Sigmoid colon (tissue), 6 donors: ENCODE measurements at regions not wholly inside any gene's neighbourhood (a gene's known extent, or its start where the extent isn't known, plus 50 kb on each side); places are given as distances from the start of the nearest gene placed in this dataset.

Source experiments
- DNase-seq: peaks from one replicate; pipeline ENCODE4 v3.0.0-alpha.2; 2019
- H3K27ac ChIP-seq, 4 donors: fragments of 200-600 bp; sonication (generic); one replicate each; pipeline ENCODE4 v1.5.1; 2016 to 2019; ENCODE audit warnings: mild to moderate bottlenecking in 1 of 4
- H3K27me3 ChIP-seq, 3 donors: fragments of 200-600 bp; sonication (generic); one replicate each; pipeline ENCODE4 v1.5.1; 2019; ENCODE audit warnings: mild to moderate bottlenecking in 1 of 3
- H3K36me3 ChIP-seq, 4 donors: fragments of 200-600 bp; sonication (generic); one replicate each; pipeline ENCODE4 v1.5.1; 2016 to 2019
- H3K4me1 ChIP-seq, 4 donors: fragments of 200-600 bp; sonication (generic); one replicate each; pipeline ENCODE4 v1.5.1; 2017 to 2019
- H3K4me3 ChIP-seq, 4 donors: fragments of 200-600 bp; sonication (generic); one replicate each; pipeline ENCODE4 v1.5.1; 2017 to 2019; ENCODE audit warnings: mild to moderate bottlenecking in 2 of 4, moderate library complexity in 1 of 4
- H3K9me3 ChIP-seq, 4 donors: fragments of 200-600 bp in 3 of 4; sonication (generic) in 3 of 4; one replicate each; pipeline versions ENCODE4 v1.5.1 to v1.6.1; 2013 to 2019
- EP300 ChIP-seq, 4 donors: sonication (generic); formaldehyde crosslinking; IDR thresholded peaks; one replicate each; pipeline ENCODE4 v1.6.1; 2017; ENCODE audit warnings: antibody characterized with exemption in 4 of 4
- POLR2A ChIP-seq, 2 donors: fragments of 450-650 bp; IDR thresholded peaks; one replicate each; pipeline ENCODE4 v1.6.1; 2016; ENCODE audit warnings: antibody characterized with exemption in 2 of 2, mild to moderate bottlenecking in 2 of 2, moderate library complexity in 2 of 2
- POLR2AphosphoS5 ChIP-seq, 4 donors: sonication (generic); formaldehyde crosslinking; IDR thresholded peaks; one replicate each; pipeline ENCODE4 v1.6.1; 2017; ENCODE audit warnings: antibody characterized with exemption in 4 of 4
- whole genome bisulfite sequencing, 2 donors: extraction: QIAGEN DNeasy Blood & Tissue Kit; methylation state at CpG; one replicate each; pipeline ENCODE4 v1.1.7; 2013; 5-methylcytosine and 5-hydroxymethylcytosine counted together
- intact Hi-C: fragments of 100-400 bp; cut with DNase I; formaldehyde crosslinking; loops from one replicate; pipeline ENCODE4 v1.15.1; 2023
- TF ChIP-seq, protein P1 (sequence below), 4 experiments: fragments of 450-650 bp in 3 of 4; fragments of 200-600 bp in 1 of 4; IDR thresholded peaks; one replicate each; pipeline ENCODE4 v1.5.1; 2016 to 2019; ENCODE audit warnings: antibody characterized with exemption in 4 of 4, mild to moderate bottlenecking in 3 of 4, moderate library complexity in 2 of 4
- donor health status: healthy with polysubstance abuse.
- donor health status: healthy.

DNA sequence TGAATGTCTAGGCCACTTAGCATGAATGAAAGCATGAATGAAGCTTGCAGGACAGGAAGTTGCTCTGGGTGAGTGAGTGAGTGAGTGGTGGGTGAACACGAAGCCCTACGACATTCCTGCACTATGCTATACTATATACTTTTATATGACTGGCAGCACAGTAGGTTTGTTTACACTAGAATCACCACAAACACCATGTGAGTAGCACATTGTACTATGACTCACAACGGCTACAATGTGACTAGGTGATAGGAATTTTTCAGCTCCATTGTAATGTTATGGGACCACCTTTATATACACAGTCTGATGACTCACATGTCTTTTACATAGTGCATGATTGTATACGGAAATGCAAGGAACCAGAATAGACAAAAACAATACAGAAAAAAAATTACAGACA is 1480.2 kb downstream of the AACS start:
- DNase-seq, result no peak
- Histone ChIP-seq H3K4me1 (no peaks in the 10 kb centered on the region), H3K36me3 (no peaks in the 10 kb centered on the region), H3K4me3 (no peak overlapping the region), H3K27me3 (no peaks in the 10 kb centered on the region), H3K27ac (no peak overlapping the region), H3K9me3 (peaks cover 0 to 1% (median 0%) of the 10 kb centered on the region in 4 donors)
- WGBS, 2 donors, result 51 to 56% methylated on average over 4 of the region's 4 CpGs
- intact Hi-C loops, result no loop called here
- TF ChIP-seq POLR2A (IDR thresholded peaks at IDR 0.05) (no peak), EP300 (IDR thresholded peaks at IDR 0.05) (no peak), POLR2AphosphoS5 (IDR thresholded peaks at IDR 0.05) (no peak)
- TF ChIP-seq, protein P1, sequence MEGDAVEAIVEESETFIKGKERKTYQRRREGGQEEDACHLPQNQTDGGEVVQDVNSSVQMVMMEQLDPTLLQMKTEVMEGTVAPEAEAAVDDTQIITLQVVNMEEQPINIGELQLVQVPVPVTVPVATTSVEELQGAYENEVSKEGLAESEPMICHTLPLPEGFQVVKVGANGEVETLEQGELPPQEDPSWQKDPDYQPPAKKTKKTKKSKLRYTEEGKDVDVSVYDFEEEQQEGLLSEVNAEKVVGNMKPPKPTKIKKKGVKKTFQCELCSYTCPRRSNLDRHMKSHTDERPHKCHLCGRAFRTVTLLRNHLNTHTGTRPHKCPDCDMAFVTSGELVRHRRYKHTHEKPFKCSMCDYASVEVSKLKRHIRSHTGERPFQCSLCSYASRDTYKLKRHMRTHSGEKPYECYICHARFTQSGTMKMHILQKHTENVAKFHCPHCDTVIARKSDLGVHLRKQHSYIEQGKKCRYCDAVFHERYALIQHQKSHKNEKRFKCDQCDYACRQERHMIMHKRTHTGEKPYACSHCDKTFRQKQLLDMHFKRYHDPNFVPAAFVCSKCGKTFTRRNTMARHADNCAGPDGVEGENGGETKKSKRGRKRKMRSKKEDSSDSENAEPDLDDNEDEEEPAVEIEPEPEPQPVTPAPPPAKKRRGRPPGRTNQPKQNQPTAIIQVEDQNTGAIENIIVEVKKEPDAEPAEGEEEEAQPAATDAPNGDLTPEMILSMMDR (IDR thresholded peaks at IDR 0.05), result no peak

DNA sequence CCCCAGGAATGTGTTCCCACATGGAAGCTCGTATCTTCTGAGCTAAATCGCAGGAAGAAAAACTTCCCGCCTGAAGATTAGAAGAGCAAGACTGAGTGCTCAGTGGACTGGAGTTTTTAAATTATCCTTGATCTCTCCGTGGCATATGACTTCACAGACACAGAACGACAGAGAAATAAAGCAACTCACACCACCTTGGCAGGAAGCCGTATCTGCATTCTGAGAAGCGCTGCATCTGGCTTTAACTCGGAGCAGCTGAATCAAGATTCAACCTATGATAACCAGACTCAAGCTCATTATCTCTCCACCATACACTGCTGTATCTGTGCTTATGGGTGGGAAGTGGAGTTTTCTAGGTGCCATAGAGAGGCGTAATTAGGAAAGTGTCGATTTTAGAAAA is 1482.7 kb downstream of the AACS start:
- no peaks in the 10 kb centered on the region for H3K27me3 ChIP-seq
- WGBS, 2 donors, result 61 to 80% methylated on average over 10 of the region's 10 CpGs
- no peaks in the 10 kb centered on the region for H3K4me1 ChIP-seq
- TF ChIP-seq POLR2AphosphoS5 (IDR thresholded peaks at IDR 0.05) (no peak), EP300 (IDR thresholded peaks at IDR 0.05) (no peak), POLR2A (IDR thresholded peaks at IDR 0.05) (no peak)
- TF ChIP-seq, protein P1 (IDR thresholded peaks at IDR 0.05), result no peak
- no peaks in the 10 kb centered on the region for H3K36me3 ChIP-seq
- intact Hi-C loops, result no loop called here
- no peak for DNase-seq
- H3K27ac ChIP-seq, result no peak overlapping the region
- no peak overlapping the region for H3K4me3 ChIP-seq
- H3K9me3 ChIP-seq, result peaks cover 0 to 7% (median 0%) of the 10 kb centered on the region in 4 donors

DNA sequence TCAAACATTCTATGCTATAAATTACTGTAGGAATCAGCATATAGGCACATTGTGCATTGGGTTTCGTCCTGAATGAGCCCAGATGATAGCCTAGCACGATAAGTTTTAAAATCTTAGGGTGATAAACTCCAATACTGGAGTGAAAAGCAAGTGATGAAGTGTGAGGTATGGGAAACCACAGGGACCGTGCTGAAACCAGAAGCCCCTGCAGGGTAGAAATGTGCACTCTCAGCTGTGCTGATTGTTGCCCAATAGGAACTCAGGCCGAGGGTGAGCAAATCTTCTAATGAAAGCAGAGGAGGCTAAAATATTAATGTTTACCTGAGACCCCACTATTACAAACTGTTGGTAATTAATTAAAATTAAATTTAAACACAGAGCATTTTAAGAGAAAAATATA is 1486.6 kb downstream of the AACS start:
- Histone ChIP-seq H3K9me3 (peaks cover 0 to 7% (median 0%) of the 10 kb centered on the region in 4 donors), H3K36me3 (no peaks in the 10 kb centered on the region), H3K4me1 (no peaks in the 10 kb centered on the region), H3K27ac (no peak overlapping the region), H3K4me3 (no peak overlapping the region), H3K27me3 (no peaks in the 10 kb centered on the region)
- intact Hi-C loops, result no loop called here
- 52 to 58% methylated on average over 4 of the region's 4 CpGs for WGBS, 2 donors
- DNase-seq, result no peak
- TF ChIP-seq EP300 (IDR thresholded peaks at IDR 0.05) (no peak), POLR2A (IDR thresholded peaks at IDR 0.05) (no peak), POLR2AphosphoS5 (IDR thresholded peaks at IDR 0.05) (no peak)
- TF ChIP-seq, protein P1 (IDR thresholded peaks at IDR 0.05), result no peak

DNA sequence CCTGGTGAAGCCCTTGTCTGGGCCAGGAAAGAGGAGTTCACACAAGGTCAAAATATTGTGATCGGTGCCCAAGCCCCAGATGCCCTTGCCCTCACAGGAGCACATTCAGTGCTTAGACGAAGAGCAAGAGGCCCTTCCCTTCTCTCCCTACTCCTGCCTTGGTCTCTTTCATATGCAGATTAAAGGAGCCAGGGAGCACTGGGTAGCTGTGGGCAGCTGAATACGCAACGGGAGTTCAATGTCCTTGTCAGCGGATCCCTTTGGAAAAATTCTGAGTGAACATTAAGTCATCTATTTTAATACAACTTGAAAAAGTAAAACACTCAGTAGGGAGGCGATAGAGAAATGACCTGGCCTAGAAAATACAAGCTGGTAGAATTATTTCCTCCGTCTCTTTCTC is 1489.4 kb downstream of the AACS start:
- TF ChIP-seq, protein P1 (IDR thresholded peaks at IDR 0.05), result no peak
- TF ChIP-seq EP300 (IDR thresholded peaks at IDR 0.05) (no peak), POLR2AphosphoS5 (IDR thresholded peaks at IDR 0.05) (no peak)
- Histone ChIP-seq H3K36me3 (no peaks in the 10 kb centered on the region), H3K27ac (no peak overlapping the region), H3K27me3 (no peaks in the 10 kb centered on the region), H3K4me1 (no peaks in the 10 kb centered on the region), H3K4me3 (no peak overlapping the region), H3K9me3 (peaks cover 0 to 7% (median 0%) of the 10 kb centered on the region in 4 donors)
- 80 to 85% methylated on average over 7 of the region's 7 CpGs for WGBS, 2 donors
- no peak for DNase-seq
- intact Hi-C loops, result no loop called here

DNA sequence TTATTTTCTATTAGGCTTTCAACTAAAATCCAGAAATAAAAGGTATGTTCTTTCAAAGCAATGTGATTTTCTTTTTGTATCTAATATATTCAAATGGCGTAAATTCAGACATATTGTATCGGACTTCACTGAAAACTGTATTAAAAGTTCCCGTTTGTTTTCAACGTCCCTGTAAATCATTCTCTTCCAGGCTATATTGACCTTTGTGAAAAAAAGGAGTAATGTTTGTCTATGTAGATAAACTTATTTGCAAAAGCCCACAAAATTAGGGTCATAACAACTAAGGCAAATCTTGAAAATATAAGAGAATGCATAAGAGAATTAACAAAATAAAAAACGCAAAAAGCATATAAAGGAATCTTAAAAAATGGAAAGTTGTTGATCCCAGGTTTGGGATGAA is 1492.4 kb downstream of the AACS start:
- 36 to 69% methylated on average over 5 of the region's 5 CpGs for WGBS, 2 donors
- DNase-seq, result no peak
- H3K4me3 ChIP-seq, result no peak overlapping the region
- intact Hi-C loops, result no loop called here
- TF ChIP-seq POLR2AphosphoS5 (IDR thresholded peaks at IDR 0.05) (no peak), EP300 (IDR thresholded peaks at IDR 0.05) (no peak), POLR2A (IDR thresholded peaks at IDR 0.05) (no peak)
- TF ChIP-seq, protein P1 (IDR thresholded peaks at IDR 0.05), result no peak
- no peaks in the 10 kb centered on the region for H3K9me3 ChIP-seq
- H3K36me3 ChIP-seq, result no peaks in the 10 kb centered on the region
- H3K27me3 ChIP-seq, result no peaks in the 10 kb centered on the region
- H3K4me1 ChIP-seq, result no peaks in the 10 kb centered on the region
- no peak overlapping the region for H3K27ac ChIP-seq
